H9 (cell line): ENCODE measurements at regions not wholly inside any gene's neighbourhood (a gene's known extent, or its start where the extent isn't known, plus 50 kb on each side); places are given as distances from the start of the nearest gene placed in this dataset.

Source experiments
- DNase-seq: peaks from one replicate; pipeline ENCODE4 v3.0.0-alpha.2; 2017
- H2AFZ ChIP-seq: one replicate; pipeline ENCODE4 v1.6.1; 2013; ENCODE audit warnings: mild to moderate bottlenecking, low read length, control low read depth, moderate library complexity
- H2AK5ac ChIP-seq: 2 replicates; pipeline ENCODE4 v1.6.1; 2013; ENCODE audit warnings: low read length, control low read depth, mixed read lengths; ENCODE audit not compliant: insufficient read length
- H2BK120ac ChIP-seq: one replicate; pipeline ENCODE4 v1.6.1; 2013; ENCODE audit warnings: low read depth, mild to moderate bottlenecking, low read length, control low read depth, inconsistent platforms; ENCODE audit not compliant: poor library complexity, severe bottlenecking
- H2BK12ac ChIP-seq: 2 replicates; pipeline ENCODE4 v1.6.1; 2013; ENCODE audit warnings: low read length, control low read depth, mixed read lengths, low read depth; ENCODE audit not compliant: insufficient read length
- H2BK15ac ChIP-seq: 2 replicates; pipeline ENCODE4 v1.6.1; 2013; ENCODE audit warnings: low read depth, low read length, control low read depth
- H2BK20ac ChIP-seq: one replicate; pipeline ENCODE4 v1.6.1; 2013; ENCODE audit warnings: low read depth, mild to moderate bottlenecking, low read length, control low read depth, inconsistent platforms; ENCODE audit not compliant: poor library complexity, severe bottlenecking
- H2BK5ac ChIP-seq: 2 replicates; pipeline ENCODE4 v1.6.1; 2013; ENCODE audit warnings: low read length, control low read depth, mixed read lengths; ENCODE audit not compliant: insufficient read length
- H3K14ac ChIP-seq: 2 replicates; pipeline ENCODE4 v1.6.1; 2013; ENCODE audit warnings: low read length, control low read depth; ENCODE audit not compliant: insufficient read depth
- H3K18ac ChIP-seq: 2 replicates; pipeline ENCODE4 v1.6.1; 2013; ENCODE audit warnings: low read depth, mild to moderate bottlenecking, mixed read lengths, low read length, control low read depth; ENCODE audit not compliant: insufficient read length
- H3K23ac ChIP-seq: 2 replicates; pipeline ENCODE4 v1.6.1; 2013; ENCODE audit warnings: low read length, control low read depth, mixed read lengths, low read depth; ENCODE audit not compliant: insufficient read length
- H3K23me2 ChIP-seq: 2 replicates; pipeline ENCODE4 v1.6.1; 2013; ENCODE audit warnings: low read depth, mild to moderate bottlenecking, mixed read lengths, low read length, control low read depth; ENCODE audit not compliant: insufficient read length, poor library complexity, severe bottlenecking
- H3K27ac ChIP-seq: 2 replicates; pipeline ENCODE4 v1.5.1; 2013; ENCODE audit warnings: low read length, control low read depth, mixed read lengths, low read depth; ENCODE audit not compliant: insufficient read length
- H3K27me3 ChIP-seq: 2 replicates; pipeline ENCODE4 v1.6.1; 2013; ENCODE audit warnings: low read length, control low read depth, inconsistent platforms; ENCODE audit not compliant: insufficient read depth
- H3K4ac ChIP-seq: 2 replicates; pipeline ENCODE4 v1.6.1; 2013; ENCODE audit warnings: low read depth, mild to moderate bottlenecking, control low read depth, inconsistent platforms, low read length, moderate library complexity
- H3K4me1 ChIP-seq: 2 replicates; pipeline ENCODE4 v1.6.1; 2013; ENCODE audit warnings: low read length, control low read depth, inconsistent platforms; ENCODE audit not compliant: insufficient read depth
- H3K4me2 ChIP-seq: 2 replicates; pipeline ENCODE4 v1.6.1; 2013; ENCODE audit warnings: low read length, control low read depth, mixed read lengths; ENCODE audit not compliant: insufficient read length, insufficient read depth
- H3K56ac ChIP-seq: 2 replicates; pipeline ENCODE4 v1.6.1; 2013; ENCODE audit warnings: low read depth, mild to moderate bottlenecking, mixed read lengths, low read length, control low read depth; ENCODE audit not compliant: insufficient read length
- H3K79me1 ChIP-seq: 2 replicates; pipeline ENCODE4 v1.6.1; 2013; ENCODE audit warnings: low read depth, mild to moderate bottlenecking, moderate library complexity, low read length, control low read depth, inconsistent platforms; ENCODE audit not compliant: insufficient read depth, poor library complexity, severe bottlenecking
- H3K79me2 ChIP-seq: 2 replicates; pipeline ENCODE4 v1.6.1; 2013; ENCODE audit warnings: low read length, control low read depth, inconsistent platforms; ENCODE audit not compliant: insufficient read depth
- H3K9ac ChIP-seq: 2 replicates; pipeline ENCODE4 v1.6.1; 2013; ENCODE audit warnings: low read length, control low read depth, mixed read lengths; ENCODE audit not compliant: insufficient read length; ENCODE audit errors: extremely low read depth
- H3K9me3 ChIP-seq: one replicate; pipeline ENCODE4 v1.6.1; 2013; ENCODE audit warnings: low read depth, low read length, inconsistent platforms; ENCODE audit not compliant: control insufficient read depth
- H3T11ph ChIP-seq: one replicate; pipeline ENCODE4 v1.6.1; 2013; ENCODE audit warnings: mild to moderate bottlenecking, low read length, control low read depth, inconsistent platforms
- H4K20me1 ChIP-seq: one replicate; pipeline ENCODE4 v1.6.1; 2013; ENCODE audit not compliant: control insufficient read depth, insufficient read length, insufficient read depth
- H4K5ac ChIP-seq: 2 replicates; pipeline ENCODE4 v1.6.1; 2013; ENCODE audit warnings: low read depth, mild to moderate bottlenecking, mixed read lengths, low read length, control low read depth; ENCODE audit not compliant: insufficient read length
- H4K8ac ChIP-seq: replicated peaks from 2 replicates; pipeline ENCODE4 v1.6.1; 2013; ENCODE audit warnings: low read length, control low read depth, mixed read lengths, low read depth; ENCODE audit not compliant: insufficient read length
- H4K91ac ChIP-seq: 2 replicates; pipeline ENCODE4 v1.6.1; 2013; ENCODE audit warnings: low read depth, mild to moderate bottlenecking, moderate library complexity, mixed read lengths, low read length, control low read depth; ENCODE audit not compliant: insufficient read length
- H3K27ac Mint-ChIP-seq, 3 experiments: 2 replicates in 2 of 3; 3 replicates in 1 of 3; pipeline ENCODE4 v1.8.0; 2020 to 2021; ENCODE audit warnings: mixed read lengths in 3 of 3, mild to moderate bottlenecking in 1 of 3, moderate library complexity in 1 of 3
- H3K27me3 Mint-ChIP-seq: 2 replicates; pipeline ENCODE4 v1.8.0; 2021; ENCODE audit warnings: low read depth, mild to moderate bottlenecking, moderate library complexity, mixed read lengths
- H3K36me3 Mint-ChIP-seq, 3 experiments: 2 replicates in 2 of 3; 3 replicates in 1 of 3; pipeline ENCODE4 v1.8.0; 2020 to 2021; ENCODE audit warnings: low read depth in 3 of 3, mixed read lengths in 3 of 3; ENCODE audit not compliant: insufficient read depth in 1 of 3
- H3K4me1 Mint-ChIP-seq, 2 experiments: 2 replicates each; pipeline ENCODE4 v1.8.0; 2020; ENCODE audit warnings: mixed read lengths in 2 of 2
- H3K4me3 Mint-ChIP-seq, 2 experiments: 2 replicates in 1 of 2; 3 replicates in 1 of 2; pipeline ENCODE4 v1.8.0; 2020 to 2021; ENCODE audit warnings: mild to moderate bottlenecking in 2 of 2, mixed read lengths in 2 of 2, moderate library complexity in 1 of 2
- H3K9me3 Mint-ChIP-seq, 2 experiments: 2 replicates in 1 of 2; 3 replicates in 1 of 2; pipeline ENCODE4 v1.8.0; 2020; ENCODE audit warnings: mild to moderate bottlenecking in 2 of 2, mixed read lengths in 2 of 2, moderate library complexity in 1 of 2
- CTCF ChIP-seq: fragments of 200-600 bp; sonication (generic); conservative IDR thresholded peaks from 3 replicates; pipeline ENCODE4 v1.8.0; 2021; ENCODE audit warnings: antibody characterized with exemption, mild to moderate bottlenecking
- WGBS: extraction: QIAGEN DNeasy Blood & Tissue Kit; methylation state at CpG from one replicate; pipeline ENCODE4 v1.1.7; 2013; ENCODE audit warnings: missing lambda C conversion rate, low lambda C conversion rate, mixed read lengths; ENCODE audit not compliant: insufficient read length; ENCODE audit errors: extremely low coverage; 5-methylcytosine and 5-hydroxymethylcytosine counted together

GRCh38 chr6:74939721-74940620 lies 265.9 kb downstream of the COL12A1 start:
- Mint-ChIP-seq H3K9me3 (no peaks in the 10 kb centered on the region), H3K27ac (no peak overlapping the region; a peak in 1 of 7 replicates), H3K4me1 (peaks cover 0 to 4% of the 10 kb centered on the region in 2 experiments; a peak in 2 of 4 replicates), H3K27me3 (no peaks in the 10 kb centered on the region), H3K4me3 (no peak overlapping the region), H3K36me3 (no peaks in the 10 kb centered on the region)
- Histone ChIP-seq H2BK20ac (no peak overlapping the region), H3T11ph (no peak overlapping the region), H3K4me2 (no peak overlapping the region), H2AK5ac (no peak overlapping the region), H3K9ac (no peak overlapping the region), H3K4me1 (no peaks in the 10 kb centered on the region), H3K79me1 (no peaks in the 10 kb centered on the region), H3K14ac (no peak overlapping the region), H2BK120ac (no peak overlapping the region), H2BK15ac (no peak overlapping the region), H2BK12ac (no peak overlapping the region), H3K18ac (no peak overlapping the region), H4K5ac (no peak overlapping the region), H4K20me1 (no peaks in the 10 kb centered on the region), H4K8ac (no peak overlapping the region), H3K56ac (no peak overlapping the region), H3K23ac (no peak overlapping the region), H2AFZ (no peak overlapping the region), H2BK5ac (no peak overlapping the region), H3K9me3 (no peaks in the 10 kb centered on the region), H3K23me2 (no peaks in the 10 kb centered on the region), H3K4ac (no peak overlapping the region), H3K27ac (no peak overlapping the region), H3K79me2 (no peaks in the 10 kb centered on the region), H3K27me3 (no peaks in the 10 kb centered on the region), H4K91ac (no peak overlapping the region)
- no peak for DNase-seq
- no peak for TF ChIP-seq CTCF
- WGBS = no CpG with 5 or more reads among the region's 4 CpGs
